GM12873 (cell line): ENCODE measurements at regions not wholly inside any gene's neighbourhood (a gene's known extent, or its start where the extent isn't known, plus 50 kb on each side); places are given as distances from the start of the nearest gene placed in this dataset.

ENCODE experiments used
- TF ChIP-seq, protein P1 (sequence below): IDR thresholded peaks from 2 replicates; pipeline ENCODE4 v1.5.1; 2012; ENCODE audit warnings: low read depth, mild to moderate bottlenecking, moderate library complexity, low read length, control low read depth; ENCODE audit not compliant: insufficient read depth; ENCODE audit errors: missing control alignments

DNA sequence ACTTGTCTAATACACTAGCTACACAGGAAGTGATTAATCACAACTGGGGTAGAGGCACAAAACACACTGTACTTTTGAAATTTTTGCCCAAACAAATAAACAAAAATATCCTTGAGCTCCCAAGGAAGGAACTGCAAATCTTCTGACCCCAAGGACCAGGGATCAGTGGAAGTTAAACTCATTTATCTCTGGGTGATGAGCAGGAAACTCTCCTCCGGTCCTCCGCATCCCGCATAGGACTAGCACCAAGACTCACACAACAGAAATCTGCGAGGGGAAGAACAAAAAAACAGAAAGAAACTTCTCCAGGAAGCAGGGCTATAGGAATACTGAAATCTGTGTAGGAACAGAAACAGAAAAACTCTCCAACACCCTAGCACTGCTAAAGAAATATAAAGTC is 650.3 kb downstream of the DCDC2C start:
- TF ChIP-seq, protein P1, sequence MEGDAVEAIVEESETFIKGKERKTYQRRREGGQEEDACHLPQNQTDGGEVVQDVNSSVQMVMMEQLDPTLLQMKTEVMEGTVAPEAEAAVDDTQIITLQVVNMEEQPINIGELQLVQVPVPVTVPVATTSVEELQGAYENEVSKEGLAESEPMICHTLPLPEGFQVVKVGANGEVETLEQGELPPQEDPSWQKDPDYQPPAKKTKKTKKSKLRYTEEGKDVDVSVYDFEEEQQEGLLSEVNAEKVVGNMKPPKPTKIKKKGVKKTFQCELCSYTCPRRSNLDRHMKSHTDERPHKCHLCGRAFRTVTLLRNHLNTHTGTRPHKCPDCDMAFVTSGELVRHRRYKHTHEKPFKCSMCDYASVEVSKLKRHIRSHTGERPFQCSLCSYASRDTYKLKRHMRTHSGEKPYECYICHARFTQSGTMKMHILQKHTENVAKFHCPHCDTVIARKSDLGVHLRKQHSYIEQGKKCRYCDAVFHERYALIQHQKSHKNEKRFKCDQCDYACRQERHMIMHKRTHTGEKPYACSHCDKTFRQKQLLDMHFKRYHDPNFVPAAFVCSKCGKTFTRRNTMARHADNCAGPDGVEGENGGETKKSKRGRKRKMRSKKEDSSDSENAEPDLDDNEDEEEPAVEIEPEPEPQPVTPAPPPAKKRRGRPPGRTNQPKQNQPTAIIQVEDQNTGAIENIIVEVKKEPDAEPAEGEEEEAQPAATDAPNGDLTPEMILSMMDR, result no peak

GRCh38 chr2:4354164-4354563 is 650.8 kb downstream of the DCDC2C start:
- TF ChIP-seq, protein P1, result no peak

DNA sequence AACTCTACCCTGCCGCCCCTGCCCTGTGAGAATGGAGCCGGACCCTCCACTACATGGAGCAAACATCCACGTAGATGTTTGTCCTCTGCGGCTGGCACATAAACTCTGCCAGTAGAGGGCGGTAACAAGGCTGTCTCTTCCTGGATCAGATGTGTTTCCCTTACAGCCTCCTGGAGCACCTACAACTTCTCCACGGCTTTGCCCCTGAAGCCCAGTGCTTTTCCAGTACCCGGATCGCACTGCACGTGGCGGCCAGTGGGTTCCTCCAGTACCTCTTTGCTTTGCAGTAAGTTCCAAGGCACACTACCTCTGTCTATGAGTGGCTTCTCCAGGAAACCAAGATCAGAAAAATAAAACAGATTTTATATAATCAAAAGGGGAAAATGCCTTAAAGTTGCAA is 651.3 kb downstream of the DCDC2C start:
- TF ChIP-seq, protein P1, result peak; percentile 63

DNA sequence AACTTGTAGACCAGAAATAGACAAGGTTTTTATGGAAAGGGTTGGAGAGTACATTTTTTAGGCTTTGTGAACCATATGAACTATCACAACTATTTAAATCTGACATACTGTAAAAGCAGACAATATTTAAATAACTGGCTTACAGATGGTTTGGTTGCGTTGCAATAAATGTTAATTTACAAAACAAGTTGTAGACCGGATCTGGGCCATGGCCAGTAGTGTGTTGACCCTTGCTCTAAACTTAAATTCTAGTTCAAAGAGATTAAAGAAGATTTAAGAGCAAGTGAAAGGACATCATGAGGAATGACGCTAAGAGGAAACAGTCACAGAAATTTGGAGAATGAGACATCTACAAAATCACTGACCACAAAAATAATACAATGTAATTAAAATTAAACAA is 652.7 kb downstream of the DCDC2C start:
- TF ChIP-seq, protein P1, result no peak

- TF ChIP-seq, protein P1, result no peak
Measured at GRCh38 chr2:4356541-4356940, 653.2 kb downstream of the DCDC2C start.

DNA sequence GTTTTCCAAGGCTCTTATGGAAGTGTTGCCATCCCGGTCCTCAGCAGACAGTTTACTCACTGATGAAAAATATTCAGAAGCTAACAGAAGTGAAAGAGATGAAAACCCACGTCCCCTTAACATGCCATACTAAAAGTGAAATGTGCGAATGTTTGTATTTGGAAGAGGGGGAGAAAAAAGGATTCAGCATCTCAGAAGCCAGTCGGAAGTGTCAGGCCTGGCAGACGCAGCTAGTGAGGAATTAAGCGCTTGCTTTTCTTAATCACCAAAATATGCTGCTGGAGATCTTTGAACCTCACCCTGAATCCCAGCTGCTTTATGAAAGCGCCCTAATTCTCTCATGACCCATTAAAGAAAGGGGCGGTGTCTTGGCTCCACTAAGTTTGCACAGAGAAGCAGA is 653.7 kb downstream of the DCDC2C start:
- TF ChIP-seq, protein P1, result no peak

DNA sequence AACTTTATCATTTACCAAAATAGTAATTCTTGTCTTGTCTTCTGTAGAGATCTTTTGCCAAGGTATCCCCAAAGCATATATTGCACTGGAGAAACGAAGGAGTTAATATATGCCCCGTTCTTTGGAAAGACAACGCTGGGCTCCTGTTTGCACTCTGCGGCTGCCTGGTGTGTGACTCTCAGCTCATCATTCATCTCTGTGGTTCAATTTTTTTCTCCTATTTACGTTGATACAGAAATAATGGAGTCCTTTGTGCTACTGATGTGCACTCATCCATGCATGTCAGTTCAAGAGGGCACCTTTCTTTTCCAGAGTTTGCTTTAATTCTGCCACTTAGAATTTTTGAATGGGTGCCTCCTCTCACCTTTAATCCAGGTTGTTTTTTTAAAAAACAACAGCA is 655.5 kb downstream of the DCDC2C start:
- TF ChIP-seq, protein P1, result no peak
